Uterus (tissue), 3 donors: ENCODE measurements at regions not wholly inside any gene's neighbourhood (a gene's known extent, or its start where the extent isn't known, plus 50 kb on each side); places are given as distances from the start of the nearest gene placed in this dataset.
A peak's percentile ranks its signal among the peaks of the same experiment; 100 is the strongest.

Source experiments
- DNase-seq, 2 donors: peaks; one replicate each; pipeline ENCODE4 v3.0.0-alpha.2; 2019 to 2020
- H3K27ac ChIP-seq, 2 donors: fragments of 200-600 bp; sonication (generic); 1 replicate in 1 of 2; 2 replicates in 1 of 2; pipeline ENCODE4 v1.5.1; 2016 to 2018
- H3K27me3 ChIP-seq, 2 donors: fragments of 200-600 bp; sonication (generic); one replicate each; pipeline ENCODE4 v1.5.1; 2018 to 2019; ENCODE audit warnings: control low read depth in 1 of 2
- H3K36me3 ChIP-seq, 2 donors: fragments of 200-600 bp; sonication (generic); one replicate each; pipeline ENCODE4 v1.5.1; 2019; ENCODE audit warnings: control low read depth in 1 of 2
- H3K4me1 ChIP-seq, 2 donors: fragments of 200-600 bp; sonication (generic); one replicate each; pipeline ENCODE4 v1.5.1; 2018 to 2019; ENCODE audit warnings: control low read depth in 1 of 2
- H3K4me3 ChIP-seq, 2 donors: fragments of 200-600 bp; sonication (generic); 1 replicate in 1 of 2; 2 replicates in 1 of 2; pipeline ENCODE4 v1.5.1; 2018 to 2019; ENCODE audit warnings: mild to moderate bottlenecking in 1 of 2
- H3K9me3 ChIP-seq, 2 donors: fragments of 200-600 bp; sonication (generic); one replicate each; pipeline ENCODE4 v1.5.1; 2019; ENCODE audit warnings: control low read depth in 1 of 2
- POLR2A ChIP-seq, 2 donors: fragments of 450-650 bp; IDR thresholded peaks; one replicate each; pipeline ENCODE4 v1.6.1; 2016; ENCODE audit warnings: antibody characterized with exemption in 2 of 2, mild to moderate bottlenecking in 1 of 2, moderate library complexity in 1 of 2
- intact Hi-C: fragments of 100-400 bp; cut with DNase I; formaldehyde crosslinking; loops from one replicate; pipeline ENCODE4 v1.15.1; 2023; ENCODE audit warnings: low total_unique reads
- TF ChIP-seq, protein P1 (sequence below), 4 experiments: fragments of 200-600 bp in 2 of 4; fragments of 450-650 bp in 2 of 4; sonication (generic) in 2 of 4; IDR thresholded peaks; one replicate each; pipeline ENCODE4 v1.5.1; 2016 to 2019; ENCODE audit warnings: antibody characterized with exemption in 4 of 4, mild to moderate bottlenecking in 2 of 4, moderate library complexity in 1 of 4
- donor health status: DM: yes; HTN: yes; CAD: no.

DNA sequence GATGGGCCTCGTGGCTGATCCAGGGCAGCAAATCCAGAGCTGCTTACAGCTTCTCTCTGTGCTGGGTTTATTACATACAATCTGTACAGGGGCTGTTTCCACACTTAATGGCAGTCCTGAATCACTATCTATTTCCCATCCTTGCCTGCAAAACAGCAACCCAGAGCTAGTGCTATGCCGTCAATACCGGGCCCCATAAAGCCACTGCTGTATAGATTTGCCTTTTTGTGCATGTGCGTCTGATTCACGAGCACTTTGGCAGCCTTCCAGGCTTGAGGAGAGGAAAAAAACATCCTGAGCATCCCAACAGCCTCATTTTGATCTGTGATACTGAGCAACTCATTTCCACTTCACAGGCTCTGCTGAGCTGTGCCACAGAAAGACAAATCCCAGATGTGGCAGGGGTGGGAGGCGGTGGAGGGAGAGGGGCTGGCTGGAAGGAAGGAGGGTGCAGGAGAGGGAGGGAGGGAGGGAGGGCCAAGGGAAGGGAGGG lies 65.2 kb upstream of the TARBP1 start:
- TF ChIP-seq, protein P1, sequence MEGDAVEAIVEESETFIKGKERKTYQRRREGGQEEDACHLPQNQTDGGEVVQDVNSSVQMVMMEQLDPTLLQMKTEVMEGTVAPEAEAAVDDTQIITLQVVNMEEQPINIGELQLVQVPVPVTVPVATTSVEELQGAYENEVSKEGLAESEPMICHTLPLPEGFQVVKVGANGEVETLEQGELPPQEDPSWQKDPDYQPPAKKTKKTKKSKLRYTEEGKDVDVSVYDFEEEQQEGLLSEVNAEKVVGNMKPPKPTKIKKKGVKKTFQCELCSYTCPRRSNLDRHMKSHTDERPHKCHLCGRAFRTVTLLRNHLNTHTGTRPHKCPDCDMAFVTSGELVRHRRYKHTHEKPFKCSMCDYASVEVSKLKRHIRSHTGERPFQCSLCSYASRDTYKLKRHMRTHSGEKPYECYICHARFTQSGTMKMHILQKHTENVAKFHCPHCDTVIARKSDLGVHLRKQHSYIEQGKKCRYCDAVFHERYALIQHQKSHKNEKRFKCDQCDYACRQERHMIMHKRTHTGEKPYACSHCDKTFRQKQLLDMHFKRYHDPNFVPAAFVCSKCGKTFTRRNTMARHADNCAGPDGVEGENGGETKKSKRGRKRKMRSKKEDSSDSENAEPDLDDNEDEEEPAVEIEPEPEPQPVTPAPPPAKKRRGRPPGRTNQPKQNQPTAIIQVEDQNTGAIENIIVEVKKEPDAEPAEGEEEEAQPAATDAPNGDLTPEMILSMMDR (IDR thresholded peaks at IDR 0.05) = no peak
- TF ChIP-seq POLR2A (IDR thresholded peaks at IDR 0.05) = no peak
- peak; percentile 85 to 94 for DNase-seq
- no peaks in the 10 kb centered on the region for H3K27me3 ChIP-seq
- no peaks in the 10 kb centered on the region for H3K36me3 ChIP-seq
- intact Hi-C loops = no loop called here
- H3K9me3 ChIP-seq = no peaks in the 10 kb centered on the region
- no peak overlapping the region for H3K4me3 ChIP-seq
- H3K27ac ChIP-seq = peak overlapping the region; percentile 85 to 93
- H3K4me1 ChIP-seq = peaks cover 25 to 42% of the 10 kb centered on the region in 2 donors

DNA sequence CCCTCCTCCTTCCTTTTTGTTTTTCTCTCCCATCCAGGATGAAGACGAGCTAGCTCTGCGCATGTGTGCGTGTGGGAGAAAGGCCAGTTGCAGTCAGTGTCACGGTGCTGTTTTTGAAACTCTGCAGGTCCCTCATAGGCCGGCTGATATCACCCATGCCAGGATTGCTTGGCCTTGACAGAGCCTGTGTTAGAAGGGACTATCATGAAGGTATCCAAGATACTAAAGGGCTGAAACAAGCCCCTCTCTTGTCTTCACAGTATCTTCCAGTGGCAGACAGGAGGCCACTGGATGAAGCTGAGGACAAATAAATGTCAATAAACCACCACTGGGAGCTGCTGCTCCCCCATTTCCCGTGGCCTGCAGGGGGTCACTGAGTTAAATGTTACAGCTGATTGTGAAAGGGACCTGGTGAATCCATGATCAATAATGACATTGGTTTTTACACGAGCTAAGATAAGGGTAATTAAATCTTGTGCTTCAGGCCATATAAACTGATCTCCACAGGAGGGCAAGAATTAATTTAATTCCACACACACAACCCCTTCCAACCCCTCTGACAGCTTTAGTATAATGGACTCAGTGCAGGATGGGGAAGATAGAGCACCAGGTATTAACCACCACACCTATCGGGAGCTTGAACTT lies 64.6 kb upstream of the TARBP1 start:
- Histone ChIP-seq H3K27ac (peak overlapping the region; percentile 85 to 93), H3K27me3 (no peaks in the 10 kb centered on the region), H3K4me1 (peaks cover 25 to 42% of the 10 kb centered on the region in 2 donors), H3K4me3 (no peak overlapping the region), H3K9me3 (no peaks in the 10 kb centered on the region), H3K36me3 (no peaks in the 10 kb centered on the region)
- TF ChIP-seq, protein P1 (IDR thresholded peaks at IDR 0.05) = peak in 1 of 4 experiments; percentile 14
- no peak for TF ChIP-seq POLR2A (IDR thresholded peaks at IDR 0.05)
- intact Hi-C loops = no loop called here
- peak; percentile 78 to 84 for DNase-seq

DNA sequence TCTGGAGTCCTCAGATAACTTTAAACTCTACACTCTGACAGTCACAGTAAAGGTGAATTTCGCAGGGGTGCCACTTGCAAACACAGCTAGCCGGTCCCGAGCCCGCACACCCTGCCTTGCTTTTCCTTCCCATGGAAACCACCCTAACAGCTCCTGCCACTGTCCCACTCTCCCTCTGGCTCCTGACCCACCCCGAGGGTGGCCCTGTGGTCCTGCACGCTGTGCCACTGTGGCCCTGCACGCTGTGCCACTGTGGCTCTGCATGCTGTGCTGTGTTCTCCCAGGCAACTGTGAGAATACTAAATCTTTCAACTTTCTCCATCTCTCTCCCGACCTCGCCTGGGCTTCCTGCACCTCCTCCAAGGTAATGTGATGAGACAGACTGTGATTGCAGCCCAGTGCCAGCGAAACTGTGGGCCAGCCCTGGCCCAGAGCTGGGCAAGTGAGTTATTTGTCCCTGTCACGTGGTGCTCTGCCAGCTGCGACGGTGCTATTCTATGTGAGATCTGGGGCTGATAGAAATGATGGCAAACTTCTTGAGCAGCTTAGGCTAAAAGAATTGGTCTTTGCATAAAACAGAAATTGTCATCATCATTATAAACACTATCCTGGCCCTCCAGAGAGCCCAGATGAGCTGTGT lies 63.4 kb upstream of the TARBP1 start:
- Histone ChIP-seq H3K4me3 (no peak overlapping the region), H3K4me1 (peaks cover 28 to 42% of the 10 kb centered on the region in 2 donors), H3K9me3 (no peaks in the 10 kb centered on the region), H3K36me3 (no peaks in the 10 kb centered on the region), H3K27ac (peak overlapping the region; percentile 85 to 93), H3K27me3 (no peaks in the 10 kb centered on the region)
- peak in 1 of 2 donors; percentile 24 for DNase-seq
- TF ChIP-seq POLR2A (IDR thresholded peaks at IDR 0.05) = no peak
- TF ChIP-seq, protein P1 (IDR thresholded peaks at IDR 0.05) = no peak
- intact Hi-C loops = no loop called here

DNA sequence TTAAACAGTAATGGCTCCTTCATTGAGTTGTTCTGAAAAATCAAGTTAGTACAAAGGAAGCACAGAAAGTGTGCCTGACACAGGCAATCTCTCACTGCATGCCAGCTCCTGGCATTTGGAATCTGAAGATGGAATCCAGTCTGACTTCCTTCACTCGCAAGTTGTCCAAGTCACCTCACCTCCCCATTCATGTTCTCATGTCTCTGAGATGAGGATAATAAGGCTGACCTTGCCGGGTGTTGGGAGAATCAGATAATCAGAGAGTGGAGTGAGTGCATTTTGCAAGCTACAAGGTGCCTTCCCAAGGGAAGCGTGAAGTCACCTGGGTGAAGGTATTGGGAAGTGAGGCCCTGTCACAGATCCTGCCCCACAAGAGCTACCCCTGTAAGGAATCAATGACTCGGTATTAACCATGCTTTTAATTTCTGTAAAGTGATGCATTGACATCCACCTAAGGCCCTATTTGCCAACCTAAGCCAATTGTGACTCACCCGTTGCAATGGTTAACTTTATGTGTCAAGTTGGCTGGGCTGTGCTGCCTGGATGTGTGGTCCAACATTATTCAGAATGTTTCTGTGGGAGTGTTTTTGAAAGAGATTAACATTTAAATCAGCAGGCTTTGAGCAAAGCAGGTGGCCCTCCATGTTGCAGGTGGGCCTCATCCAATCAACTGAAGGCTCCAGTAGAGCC lies 62.5 kb upstream of the TARBP1 start:
- DNase-seq = peak in 1 of 2 donors; percentile 48
- Histone ChIP-seq H3K4me1 (peaks cover 35 to 45% of the 10 kb centered on the region in 2 donors), H3K27ac (peak overlapping the region; percentile 85 to 93), H3K36me3 (no peaks in the 10 kb centered on the region), H3K9me3 (no peaks in the 10 kb centered on the region), H3K27me3 (no peaks in the 10 kb centered on the region), H3K4me3 (no peak overlapping the region)
- intact Hi-C loops = no loop called here
- TF ChIP-seq, protein P1 (IDR thresholded peaks at IDR 0.05) = no peak
- TF ChIP-seq POLR2A (IDR thresholded peaks at IDR 0.05) = no peak

DNA sequence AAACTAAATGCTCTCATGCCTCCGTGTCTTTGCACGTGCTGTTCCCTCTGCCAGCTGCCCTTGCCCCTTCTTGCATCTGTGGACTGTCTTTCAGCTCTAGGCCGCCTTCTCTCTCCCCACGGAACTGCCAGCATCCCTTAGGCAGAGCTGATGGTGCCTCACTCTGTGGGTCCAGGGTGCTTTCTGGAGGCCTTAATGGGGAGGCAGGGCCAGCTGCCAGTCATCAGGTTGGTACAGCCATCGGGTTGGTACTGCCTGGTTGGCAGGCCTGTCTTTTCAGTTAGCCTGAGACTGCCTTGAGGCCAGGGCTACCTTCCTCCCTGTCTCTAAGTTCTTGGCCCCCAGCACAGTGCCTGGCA lies 61.4 kb upstream of the TARBP1 start:
- Histone ChIP-seq H3K27me3 (no peaks in the 10 kb centered on the region), H3K9me3 (no peaks in the 10 kb centered on the region), H3K36me3 (no peaks in the 10 kb centered on the region), H3K4me1 (peaks cover 39 to 45% of the 10 kb centered on the region in 2 donors), H3K27ac (peak overlapping the region; percentile 98 to 100), H3K4me3 (no peak overlapping the region)
- TF ChIP-seq, protein P1 (IDR thresholded peaks at IDR 0.05) = no peak
- TF ChIP-seq POLR2A (IDR thresholded peaks at IDR 0.05) = no peak
- intact Hi-C loops = no loop called here
- DNase-seq = peak in 1 of 2 donors; percentile 20
